ENCODE measurements at regions not wholly inside any gene's neighbourhood (a gene's known extent, or its start where the extent isn't known, plus 50 kb on each side); places are given as distances from the start of the nearest gene placed in this dataset.

- no peak overlapping the region for H3K4me3 ChIP-seq (ENCODE audit: low read length)
- no peaks in the 10 kb centered on the region for H3K36me3 ChIP-seq (ENCODE audit: control insufficient read depth, insufficient read depth, low read length)
- WGBS (ENCODE audit: insufficient coverage, insufficient read length): no CpG with 5 or more reads among the region's 3 CpGs
- no peak for DNase-seq (ENCODE audit: low read depth, low spot score)
- no peaks in the 10 kb centered on the region for H3K4me1 ChIP-seq (ENCODE audit: control insufficient read depth, insufficient read depth, low read length)
- H3K27ac ChIP-seq (ENCODE audit: low read length): no peak overlapping the region
- H3K9me3 ChIP-seq (ENCODE audit: control insufficient read depth, insufficient read depth, low read length): no peaks in the 10 kb centered on the region
- H3K27me3 ChIP-seq (ENCODE audit: control insufficient read depth, insufficient read depth, low read length): no peaks in the 10 kb centered on the region
Measured at GRCh38 chr13:103835052-103835451, 768.8 kb upstream of the SLC10A2 start.

DNA sequence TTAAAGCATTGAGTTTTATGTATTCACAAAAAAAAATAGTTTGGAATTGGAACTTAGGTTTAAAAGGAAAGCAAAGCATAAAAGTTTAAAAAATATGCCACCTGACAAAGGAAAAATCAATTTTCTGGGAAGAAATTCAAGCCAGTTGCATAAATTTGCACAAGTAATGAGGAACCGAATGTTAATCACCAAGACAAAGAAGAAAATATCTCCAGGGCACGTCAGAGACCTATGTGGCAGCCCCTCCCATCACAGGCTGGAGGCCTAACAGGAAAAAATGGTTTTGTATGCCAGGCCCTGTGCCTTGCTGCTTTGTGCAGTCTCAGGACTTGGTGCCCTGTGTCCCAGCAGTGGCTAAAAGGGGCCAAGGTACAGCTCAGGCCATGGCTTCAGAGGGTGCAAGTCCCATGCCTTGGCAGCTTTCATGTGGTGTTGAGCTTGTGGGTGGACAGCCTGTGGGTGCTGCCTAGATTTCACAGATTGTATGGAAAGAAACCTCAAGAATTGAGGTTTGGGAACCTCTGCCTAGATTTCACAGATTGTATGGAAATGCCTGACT lies 767.2 kb upstream of the SLC10A2 start:
- Histone ChIP-seq H3K4me3 (ENCODE audit: low read length) (no peak overlapping the region), H3K36me3 (ENCODE audit: control insufficient read depth, insufficient read depth, low read length) (no peaks in the 10 kb centered on the region), H3K9me3 (ENCODE audit: control insufficient read depth, insufficient read depth, low read length) (no peaks in the 10 kb centered on the region), H3K27me3 (ENCODE audit: control insufficient read depth, insufficient read depth, low read length) (no peaks in the 10 kb centered on the region), H3K4me1 (ENCODE audit: control insufficient read depth, insufficient read depth, low read length) (no peaks in the 10 kb centered on the region), H3K27ac (ENCODE audit: low read length) (no peak overlapping the region)
- no CpG with 5 or more reads among the region's 2 CpGs for WGBS (ENCODE audit: insufficient coverage, insufficient read length)
- no peak for DNase-seq (ENCODE audit: low read depth, low spot score)

GRCh38 chr13:103815619-103816018 lies 749.4 kb upstream of the SLC10A2 start:
- no peak overlapping the region for H3K4me3 ChIP-seq (ENCODE audit: low read length)
- DNase-seq (ENCODE audit: low read depth, low spot score): no peak
- H3K27ac ChIP-seq (ENCODE audit: low read length): no peak overlapping the region
- no CpG with 5 or more reads among the region's 4 CpGs for WGBS (ENCODE audit: insufficient coverage, insufficient read length)
- H3K36me3 ChIP-seq (ENCODE audit: control insufficient read depth, insufficient read depth, low read length): no peaks in the 10 kb centered on the region
- H3K27me3 ChIP-seq (ENCODE audit: control insufficient read depth, insufficient read depth, low read length): no peaks in the 10 kb centered on the region
- no peaks in the 10 kb centered on the region for H3K9me3 ChIP-seq (ENCODE audit: control insufficient read depth, insufficient read depth, low read length)
- no peaks in the 10 kb centered on the region for H3K4me1 ChIP-seq (ENCODE audit: control insufficient read depth, insufficient read depth, low read length)

DNA sequence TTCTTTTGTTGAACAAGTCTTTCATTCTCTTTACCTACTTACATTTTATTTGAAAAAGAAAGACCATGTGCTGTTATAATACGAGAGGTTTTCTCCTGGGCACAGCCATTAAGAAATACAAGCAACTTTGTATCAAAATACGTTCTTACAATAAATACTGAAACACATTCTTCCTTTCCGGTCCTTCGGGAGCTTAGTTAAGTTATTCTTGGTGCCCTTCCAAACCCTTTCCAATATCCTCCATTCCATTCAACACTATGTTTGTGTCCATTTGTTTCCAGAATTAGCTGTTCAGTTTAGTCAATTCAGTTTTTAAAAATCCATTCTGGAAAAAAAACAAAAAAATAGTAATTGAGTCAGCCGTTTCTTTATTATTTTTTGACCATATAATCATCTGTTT lies 746.8 kb upstream of the SLC10A2 start:
- H3K27me3 ChIP-seq (ENCODE audit: control insufficient read depth, insufficient read depth, low read length): no peaks in the 10 kb centered on the region
- no peak for DNase-seq (ENCODE audit: low read depth, low spot score)
- no CpG with 5 or more reads among the region's 5 CpGs for WGBS (ENCODE audit: insufficient coverage, insufficient read length)
- no peaks in the 10 kb centered on the region for H3K4me1 ChIP-seq (ENCODE audit: control insufficient read depth, insufficient read depth, low read length)
- no peaks in the 10 kb centered on the region for H3K9me3 ChIP-seq (ENCODE audit: control insufficient read depth, insufficient read depth, low read length)
- no peaks in the 10 kb centered on the region for H3K36me3 ChIP-seq (ENCODE audit: control insufficient read depth, insufficient read depth, low read length)
- H3K27ac ChIP-seq (ENCODE audit: low read length): no peak overlapping the region
- no peak overlapping the region for H3K4me3 ChIP-seq (ENCODE audit: low read length)

GRCh38 chr13:103812558-103812957 lies 746.3 kb upstream of the SLC10A2 start:
- Histone ChIP-seq H3K4me3 (ENCODE audit: low read length) (no peak overlapping the region), H3K9me3 (ENCODE audit: control insufficient read depth, insufficient read depth, low read length) (no peaks in the 10 kb centered on the region), H3K4me1 (ENCODE audit: control insufficient read depth, insufficient read depth, low read length) (no peaks in the 10 kb centered on the region), H3K27me3 (ENCODE audit: control insufficient read depth, insufficient read depth, low read length) (no peaks in the 10 kb centered on the region), H3K36me3 (ENCODE audit: control insufficient read depth, insufficient read depth, low read length) (no peaks in the 10 kb centered on the region), H3K27ac (ENCODE audit: low read length) (no peak overlapping the region)
- WGBS (ENCODE audit: insufficient coverage, insufficient read length): no CpG with 5 or more reads among the region's 4 CpGs
- no peak for DNase-seq (ENCODE audit: low read depth, low spot score)

DNA sequence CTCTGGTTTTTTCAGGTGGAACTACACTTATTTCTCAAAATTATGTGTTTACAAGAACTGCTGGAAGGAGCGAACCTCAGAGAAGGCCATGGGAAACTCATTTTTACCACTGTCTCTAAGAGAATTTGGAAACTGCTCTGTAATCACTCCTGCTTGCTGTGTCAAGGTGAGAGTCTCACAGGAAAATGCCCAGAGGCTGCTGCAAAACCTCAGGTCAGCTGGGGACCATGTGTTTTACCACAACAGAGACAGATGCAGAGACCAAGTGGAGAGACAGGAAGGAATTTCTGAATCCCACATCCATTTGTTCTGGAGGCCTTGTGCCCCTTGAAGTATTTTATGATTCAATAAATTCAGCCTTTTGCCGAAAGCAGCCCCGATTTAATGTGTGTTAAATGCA lies 743.8 kb upstream of the SLC10A2 start:
- DNase-seq (ENCODE audit: low read depth, low spot score): no peak
- Histone ChIP-seq H3K4me1 (ENCODE audit: control insufficient read depth, insufficient read depth, low read length) (no peaks in the 10 kb centered on the region), H3K27ac (ENCODE audit: low read length) (no peak overlapping the region), H3K36me3 (ENCODE audit: control insufficient read depth, insufficient read depth, low read length) (no peaks in the 10 kb centered on the region), H3K4me3 (ENCODE audit: low read length) (no peak overlapping the region), H3K27me3 (ENCODE audit: control insufficient read depth, insufficient read depth, low read length) (no peaks in the 10 kb centered on the region), H3K9me3 (ENCODE audit: control insufficient read depth, insufficient read depth, low read length) (no peaks in the 10 kb centered on the region)
- WGBS (ENCODE audit: insufficient coverage, insufficient read length): no CpG with 5 or more reads among the region's 3 CpGs

DNA sequence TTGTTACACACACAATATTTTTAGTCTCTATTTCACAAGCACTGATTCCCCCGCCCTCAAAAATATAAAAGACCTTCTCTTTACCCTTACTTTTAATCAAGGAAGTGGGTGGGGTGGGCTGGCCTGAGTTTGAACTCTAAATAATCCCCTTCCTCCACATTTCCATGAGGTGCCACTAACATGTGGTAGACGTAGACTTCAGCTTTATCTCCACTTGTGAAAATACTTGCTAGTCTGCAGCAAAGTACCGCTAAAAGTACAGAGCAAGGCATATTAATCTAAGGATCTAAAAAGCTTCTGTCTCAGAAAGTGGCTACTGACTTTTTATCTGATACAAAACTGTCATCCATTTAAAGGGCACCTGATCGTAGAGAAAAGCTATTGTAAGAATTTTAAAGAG lies 739.6 kb upstream of the SLC10A2 start:
- Histone ChIP-seq H3K27ac (ENCODE audit: low read length) (no peak overlapping the region), H3K9me3 (ENCODE audit: control insufficient read depth, insufficient read depth, low read length) (no peaks in the 10 kb centered on the region), H3K36me3 (ENCODE audit: control insufficient read depth, insufficient read depth, low read length) (no peaks in the 10 kb centered on the region), H3K4me1 (ENCODE audit: control insufficient read depth, insufficient read depth, low read length) (no peaks in the 10 kb centered on the region), H3K27me3 (ENCODE audit: control insufficient read depth, insufficient read depth, low read length) (no peaks in the 10 kb centered on the region), H3K4me3 (ENCODE audit: low read length) (no peak overlapping the region)
- WGBS (ENCODE audit: insufficient coverage, insufficient read length): no CpG with 5 or more reads among the region's 4 CpGs
- no peak for DNase-seq (ENCODE audit: low read depth, low spot score)

- DNase-seq (ENCODE audit: low read depth, low spot score): no peak
- WGBS (ENCODE audit: insufficient coverage, insufficient read length): no CpG with 5 or more reads among the region's 2 CpGs
- no peaks in the 10 kb centered on the region for H3K9me3 ChIP-seq (ENCODE audit: control insufficient read depth, insufficient read depth, low read length)
- H3K27ac ChIP-seq (ENCODE audit: low read length): no peak overlapping the region
- no peaks in the 10 kb centered on the region for H3K4me1 ChIP-seq (ENCODE audit: control insufficient read depth, insufficient read depth, low read length)
- no peak overlapping the region for H3K4me3 ChIP-seq (ENCODE audit: low read length)
- no peaks in the 10 kb centered on the region for H3K27me3 ChIP-seq (ENCODE audit: control insufficient read depth, insufficient read depth, low read length)
- no peaks in the 10 kb centered on the region for H3K36me3 ChIP-seq (ENCODE audit: control insufficient read depth, insufficient read depth, low read length)
Measured at GRCh38 chr13:103803349-103803748, 737.1 kb upstream of the SLC10A2 start.

GRCh38 chr13:103799028-103799427 lies 732.8 kb upstream of the SLC10A2 start:
- Histone ChIP-seq H3K4me3 (ENCODE audit: low read length) (no peak overlapping the region), H3K27me3 (ENCODE audit: control insufficient read depth, insufficient read depth, low read length) (no peaks in the 10 kb centered on the region), H3K36me3 (ENCODE audit: control insufficient read depth, insufficient read depth, low read length) (no peaks in the 10 kb centered on the region), H3K4me1 (ENCODE audit: control insufficient read depth, insufficient read depth, low read length) (no peaks in the 10 kb centered on the region), H3K27ac (ENCODE audit: low read length) (no peak overlapping the region), H3K9me3 (ENCODE audit: control insufficient read depth, insufficient read depth, low read length) (no peaks in the 10 kb centered on the region)
- DNase-seq (ENCODE audit: low read depth, low spot score): no peak
- WGBS (ENCODE audit: insufficient coverage, insufficient read length): no CpG with 5 or more reads among the region's 5 CpGs

GRCh38 chr13:103795892-103796478 lies 729.8 kb upstream of the SLC10A2 start:
- H3K4me1 ChIP-seq (ENCODE audit: control insufficient read depth, insufficient read depth, low read length): no peaks in the 10 kb centered on the region
- H3K4me3 ChIP-seq (ENCODE audit: low read length): no peak overlapping the region
- no peaks in the 10 kb centered on the region for H3K36me3 ChIP-seq (ENCODE audit: control insufficient read depth, insufficient read depth, low read length)
- no CpG with 5 or more reads among the region's 3 CpGs for WGBS (ENCODE audit: insufficient coverage, insufficient read length)
- no peaks in the 10 kb centered on the region for H3K9me3 ChIP-seq (ENCODE audit: control insufficient read depth, insufficient read depth, low read length)
- no peaks in the 10 kb centered on the region for H3K27me3 ChIP-seq (ENCODE audit: control insufficient read depth, insufficient read depth, low read length)
- H3K27ac ChIP-seq (ENCODE audit: low read length): no peak overlapping the region
- DNase-seq (ENCODE audit: low read depth, low spot score): no peak

DNA sequence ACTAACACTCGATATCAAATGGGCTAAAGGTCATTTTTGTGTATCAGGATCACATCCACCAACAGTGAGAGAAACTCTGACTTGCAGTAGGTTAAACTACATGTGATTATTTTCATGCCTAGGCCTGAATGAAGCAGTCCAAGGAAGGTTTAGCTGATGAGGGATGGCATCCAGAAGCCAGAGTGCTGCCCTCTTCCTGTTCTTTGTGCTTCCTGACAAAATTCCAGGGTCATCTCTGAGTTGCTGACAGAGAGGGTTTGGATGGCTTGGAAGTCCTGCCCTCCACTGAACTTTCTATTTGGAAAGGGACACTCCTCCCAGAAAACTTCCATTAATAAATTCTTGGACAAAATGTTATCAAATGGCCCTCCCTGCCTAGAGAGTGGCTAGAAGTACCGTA lies 728.3 kb upstream of the SLC10A2 start:
- H3K9me3 ChIP-seq (ENCODE audit: control insufficient read depth, insufficient read depth, low read length): no peaks in the 10 kb centered on the region
- no peak overlapping the region for H3K27ac ChIP-seq (ENCODE audit: low read length)
- DNase-seq (ENCODE audit: low read depth, low spot score): no peak
- no peaks in the 10 kb centered on the region for H3K27me3 ChIP-seq (ENCODE audit: control insufficient read depth, insufficient read depth, low read length)
- no peaks in the 10 kb centered on the region for H3K36me3 ChIP-seq (ENCODE audit: control insufficient read depth, insufficient read depth, low read length)
- H3K4me3 ChIP-seq (ENCODE audit: low read length): no peak overlapping the region
- H3K4me1 ChIP-seq (ENCODE audit: control insufficient read depth, insufficient read depth, low read length): no peaks in the 10 kb centered on the region
- WGBS (ENCODE audit: insufficient coverage, insufficient read length): no CpG with 5 or more reads among the region's 2 CpGs

Measured in iPS DF 6.9 (cell line).